Left ventricle myocardium inferior (tissue), 1 donor: ENCODE measurements at regions not wholly inside any gene's neighbourhood (a gene's known extent, or its start where the extent isn't known, plus 50 kb on each side); places are given as distances from the start of the nearest gene placed in this dataset.
A peak's percentile ranks its signal among the peaks of the same experiment; 100 is the strongest.

ENCODE experiments used
- DNase-seq: peaks from one replicate; pipeline ENCODE4 v3.0.0-alpha.2; 2020
- H3K27ac ChIP-seq: fragments of 200-600 bp; replicated peaks from 2 replicates; pipeline ENCODE4 v1.8.0; 2021
- H3K27me3 ChIP-seq: fragments of 200-600 bp; 2 replicates; pipeline ENCODE4 v1.8.0; 2021; ENCODE audit warnings: low read depth
- H3K36me3 ChIP-seq: fragments of 200-600 bp; 2 replicates; pipeline ENCODE4 v1.8.0; 2021
- H3K4me1 ChIP-seq: fragments of 200-600 bp; 2 replicates; pipeline ENCODE4 v1.8.0; 2021
- H3K4me3 ChIP-seq: fragments of 200-600 bp; 2 replicates; pipeline ENCODE4 v1.8.0; 2021; ENCODE audit warnings: mild to moderate bottlenecking, moderate library complexity
- H3K9me3 ChIP-seq: fragments of 200-600 bp; replicated peaks from 2 replicates; pipeline ENCODE4 v1.8.0; 2021
- intact Hi-C: fragments of 100-400 bp; cut with micrococcal nuclease; formaldehyde crosslinking; loops from one replicate; pipeline ENCODE4 v1.11.0; 2022
- TF ChIP-seq, protein P1 (sequence below): fragments of 200-600 bp; IDR thresholded peaks from 2 replicates; pipeline ENCODE4 v1.8.0; 2021; ENCODE audit warnings: antibody characterized with exemption, mild to moderate bottlenecking, borderline replicate concordance
- donor health status: DM: no; HTN: yes; CAD: no; lungs with severe emphysema.

DNA sequence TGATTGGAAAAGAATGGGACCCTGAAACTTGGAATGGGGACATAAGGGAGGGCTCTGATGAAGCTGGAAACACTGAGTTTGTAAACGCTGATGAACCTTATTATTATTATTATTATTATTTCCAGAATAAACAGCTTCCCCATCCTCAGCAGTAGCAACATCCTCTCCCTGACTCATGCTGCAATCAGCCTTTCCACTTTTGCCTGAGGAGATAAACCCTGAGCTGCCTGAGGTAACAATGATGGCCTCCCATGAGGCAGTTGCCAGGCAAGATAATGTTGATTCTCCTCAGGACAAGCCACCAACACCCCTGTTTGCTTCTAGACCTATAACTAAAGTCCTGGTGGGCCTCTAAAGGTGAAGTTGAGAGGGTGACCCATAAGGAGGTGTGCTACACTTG lies 139.2 kb upstream of the ATP10B start:
- DNase-seq, result no peak
- H3K36me3 ChIP-seq, result no peaks in the 10 kb centered on the region
- H3K27me3 ChIP-seq, result no peaks in the 10 kb centered on the region
- intact Hi-C loops, result no loop called here
- H3K4me3 ChIP-seq, result no peak overlapping the region
- TF ChIP-seq, protein P1, sequence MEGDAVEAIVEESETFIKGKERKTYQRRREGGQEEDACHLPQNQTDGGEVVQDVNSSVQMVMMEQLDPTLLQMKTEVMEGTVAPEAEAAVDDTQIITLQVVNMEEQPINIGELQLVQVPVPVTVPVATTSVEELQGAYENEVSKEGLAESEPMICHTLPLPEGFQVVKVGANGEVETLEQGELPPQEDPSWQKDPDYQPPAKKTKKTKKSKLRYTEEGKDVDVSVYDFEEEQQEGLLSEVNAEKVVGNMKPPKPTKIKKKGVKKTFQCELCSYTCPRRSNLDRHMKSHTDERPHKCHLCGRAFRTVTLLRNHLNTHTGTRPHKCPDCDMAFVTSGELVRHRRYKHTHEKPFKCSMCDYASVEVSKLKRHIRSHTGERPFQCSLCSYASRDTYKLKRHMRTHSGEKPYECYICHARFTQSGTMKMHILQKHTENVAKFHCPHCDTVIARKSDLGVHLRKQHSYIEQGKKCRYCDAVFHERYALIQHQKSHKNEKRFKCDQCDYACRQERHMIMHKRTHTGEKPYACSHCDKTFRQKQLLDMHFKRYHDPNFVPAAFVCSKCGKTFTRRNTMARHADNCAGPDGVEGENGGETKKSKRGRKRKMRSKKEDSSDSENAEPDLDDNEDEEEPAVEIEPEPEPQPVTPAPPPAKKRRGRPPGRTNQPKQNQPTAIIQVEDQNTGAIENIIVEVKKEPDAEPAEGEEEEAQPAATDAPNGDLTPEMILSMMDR, result no peak
- no peaks in the 10 kb centered on the region for H3K4me1 ChIP-seq
- peaks cover 10% of the 10 kb centered on the region for H3K9me3 ChIP-seq
- H3K27ac ChIP-seq, result no peak overlapping the region

DNA sequence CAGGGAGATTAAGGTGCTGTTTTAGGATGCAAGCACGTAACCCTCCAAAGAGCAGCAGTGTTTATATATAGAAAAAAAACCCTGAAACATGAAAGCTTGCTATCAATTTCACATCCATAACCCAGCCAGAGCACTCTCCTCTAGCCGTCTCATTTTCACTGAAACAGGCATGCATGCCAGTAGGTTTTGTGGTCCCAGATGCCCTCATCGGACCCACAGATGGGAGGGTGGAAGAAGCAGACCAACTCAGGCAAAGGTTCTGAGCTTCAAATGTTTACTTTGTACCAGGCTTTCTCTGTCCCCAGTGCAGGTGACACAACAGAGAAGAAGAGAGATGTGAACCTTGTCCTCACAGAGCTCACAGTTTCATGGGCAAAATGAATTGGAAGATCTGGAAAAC lies 127.4 kb upstream of the ATP10B start:
- peaks cover 9% of the 10 kb centered on the region for H3K27me3 ChIP-seq
- no peak overlapping the region for H3K27ac ChIP-seq
- TF ChIP-seq, protein P1, result no peak
- no peaks in the 10 kb centered on the region for H3K4me1 ChIP-seq
- intact Hi-C loops, result no loop called here
- no peak overlapping the region for H3K4me3 ChIP-seq
- no peaks in the 10 kb centered on the region for H3K36me3 ChIP-seq
- no peak for DNase-seq
- no peaks in the 10 kb centered on the region for H3K9me3 ChIP-seq

DNA sequence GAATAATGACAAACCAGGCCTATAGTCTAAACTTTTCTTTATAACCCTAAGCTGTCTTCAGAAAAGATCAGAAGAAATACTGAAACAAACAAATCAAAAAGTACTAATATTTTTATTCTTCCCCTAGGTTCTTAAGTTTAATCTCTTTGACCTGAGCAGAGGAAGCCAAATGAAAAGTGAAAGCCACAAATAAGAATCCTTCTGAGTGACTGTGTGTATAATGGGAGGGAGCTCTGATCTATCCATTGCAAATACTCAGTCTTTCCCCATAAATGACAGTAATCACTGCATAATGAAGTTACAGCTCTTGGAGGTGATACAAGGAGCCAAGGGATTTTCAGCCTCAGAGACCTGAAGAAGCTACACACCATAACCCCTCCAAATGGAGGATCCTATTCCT lies 126.9 kb upstream of the ATP10B start:
- DNase-seq, result no peak
- Histone ChIP-seq H3K27me3 (peaks cover 12% of the 10 kb centered on the region), H3K36me3 (no peaks in the 10 kb centered on the region), H3K9me3 (no peaks in the 10 kb centered on the region), H3K4me3 (no peak overlapping the region), H3K4me1 (no peaks in the 10 kb centered on the region), H3K27ac (no peak overlapping the region)
- TF ChIP-seq, protein P1, result no peak
- intact Hi-C loops, result no loop called here

DNA sequence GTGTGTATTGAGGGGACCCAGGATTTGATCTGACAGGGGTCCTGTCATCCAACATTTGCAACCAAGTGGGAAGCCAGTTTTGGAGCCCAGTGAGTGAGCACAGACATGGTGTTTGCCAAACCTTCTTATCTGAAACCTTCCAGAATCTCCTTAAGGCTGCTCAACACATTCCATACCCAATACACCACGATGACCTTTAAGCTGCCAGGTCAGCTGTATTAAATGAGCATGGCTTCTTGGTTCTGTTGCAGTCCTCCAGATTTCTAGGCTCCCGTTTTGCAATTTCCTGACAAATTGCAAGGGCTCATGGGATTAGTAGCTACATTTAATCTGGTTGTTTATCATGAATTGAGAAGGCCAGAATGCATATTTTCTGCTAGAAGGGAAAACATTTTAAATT lies 124.2 kb upstream of the ATP10B start:
- intact Hi-C loops, result no loop called here
- H3K27me3 ChIP-seq, result peaks cover 19% of the 10 kb centered on the region
- TF ChIP-seq, protein P1, result no peak
- H3K4me1 ChIP-seq, result no peaks in the 10 kb centered on the region
- H3K27ac ChIP-seq, result no peak overlapping the region
- no peak for DNase-seq
- H3K4me3 ChIP-seq, result no peak overlapping the region
- H3K36me3 ChIP-seq, result no peaks in the 10 kb centered on the region
- H3K9me3 ChIP-seq, result no peaks in the 10 kb centered on the region

DNA sequence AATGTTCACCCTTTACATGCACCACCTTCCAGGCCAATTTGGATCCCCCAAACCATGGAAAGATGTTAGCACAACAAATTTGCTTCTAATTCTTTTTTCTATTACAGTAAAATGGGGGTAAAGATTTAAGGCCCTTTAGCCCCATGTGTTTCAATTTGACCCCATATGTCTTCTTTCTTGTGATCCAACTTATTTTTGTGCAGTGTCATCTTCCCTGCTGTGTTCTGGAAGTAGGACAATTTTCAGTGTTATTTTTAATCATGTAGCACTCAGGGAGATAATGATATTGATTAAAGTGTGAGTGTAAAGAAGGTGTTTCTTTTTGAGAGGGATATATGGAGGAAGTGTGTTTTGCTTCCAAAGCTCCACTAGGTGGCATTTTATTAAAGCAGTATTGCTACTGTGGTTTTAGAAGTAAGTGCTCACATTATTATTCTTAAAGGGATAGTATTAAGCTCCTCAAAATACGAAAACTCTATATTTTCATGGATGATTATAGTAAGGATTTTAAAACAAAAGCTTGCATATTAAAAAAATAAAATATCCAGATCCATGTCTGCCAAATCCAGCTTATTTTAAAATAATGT lies 118.7 kb upstream of the ATP10B start:
- no peaks in the 10 kb centered on the region for H3K4me1 ChIP-seq
- TF ChIP-seq, protein P1, result peak; percentile 13
- DNase-seq, result no peak
- H3K27ac ChIP-seq, result no peak overlapping the region
- intact Hi-C loops, result no loop called here
- H3K4me3 ChIP-seq, result no peak overlapping the region
- no peaks in the 10 kb centered on the region for H3K36me3 ChIP-seq
- no peaks in the 10 kb centered on the region for H3K9me3 ChIP-seq
- peaks cover 25% of the 10 kb centered on the region for H3K27me3 ChIP-seq
